Ureter (tissue), 1 donor: ENCODE measurements at regions not wholly inside any gene's neighbourhood (a gene's known extent, or its start where the extent isn't known, plus 50 kb on each side); places are given as distances from the start of the nearest gene placed in this dataset.
"Not testable (repeated sequence)": the region's sequence is repeated elsewhere in the genome, so short reads cannot be mapped to it uniquely, and the experiment has no call there.

Experiments
- DNase-seq: peaks from one replicate; pipeline ENCODE4 v3.0.0-alpha.2; 2020; ENCODE audit warnings: low spot score
- donor health status: DM: yes; HTN: yes; CAD: no.

- DNase-seq: peak; percentile 70
These were observed 136.3 kb downstream of the LY86 start for GRCh38 chr6:6724539-6725467.

DNA sequence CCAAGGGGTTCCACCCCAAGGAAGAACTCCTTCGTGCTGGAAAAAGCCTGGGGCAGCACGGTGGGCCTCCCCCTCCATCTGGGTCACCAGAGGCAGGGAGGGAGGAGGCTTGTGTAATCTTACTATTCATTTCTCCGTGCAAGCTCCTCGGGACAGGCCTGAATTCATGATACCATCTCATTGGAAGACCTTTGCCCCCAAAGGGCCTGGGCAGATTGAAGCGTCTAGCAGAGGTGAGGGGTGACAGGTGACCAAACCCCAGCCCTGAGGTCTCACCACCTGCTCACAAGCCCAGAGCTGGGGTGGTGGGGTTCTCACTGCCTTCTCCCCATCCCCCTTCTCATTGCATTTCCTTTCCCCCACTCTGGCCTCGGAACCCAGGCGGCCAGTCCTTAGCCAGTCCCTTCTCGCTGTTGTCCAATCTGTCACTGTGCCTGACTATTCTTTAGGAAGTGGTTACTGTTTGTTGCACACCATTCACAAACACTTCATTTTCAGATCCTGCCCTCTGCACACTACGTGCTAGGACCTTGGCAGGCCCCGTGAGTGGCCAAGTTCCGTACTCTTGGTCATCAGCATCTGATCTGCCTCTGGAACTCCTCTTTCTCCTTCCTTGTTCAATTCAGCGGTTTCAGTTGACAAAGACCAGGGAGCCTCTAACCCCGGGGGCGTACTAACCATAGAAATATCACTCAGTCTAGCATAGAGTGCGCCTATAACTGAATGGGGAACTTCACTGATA is 137.1 kb downstream of the LY86 start:
- no peak for DNase-seq

- DNase-seq: no peak
These were observed 139.8 kb downstream of the LY86 start for GRCh38 chr6:6728169-6728941.

DNA sequence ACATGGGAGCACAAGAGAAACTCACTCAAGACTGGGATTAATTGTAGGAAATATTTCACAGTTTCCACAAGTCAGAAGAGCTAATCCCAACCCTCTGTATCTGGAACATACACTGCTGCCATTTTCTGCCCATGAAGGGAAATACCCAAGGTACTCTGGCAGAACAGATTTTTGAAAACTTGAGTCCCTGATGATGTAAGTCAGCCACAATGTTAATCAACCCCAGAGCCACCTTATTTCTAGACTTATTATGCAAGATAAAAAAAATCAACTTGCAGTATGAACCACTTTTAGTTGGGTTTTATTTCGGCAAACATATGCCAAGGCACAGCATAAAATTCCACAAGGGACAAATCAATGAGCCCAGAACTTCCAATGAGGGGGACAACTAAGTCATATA is 141.5 kb downstream of the LY86 start:
- no peak for DNase-seq

DNA sequence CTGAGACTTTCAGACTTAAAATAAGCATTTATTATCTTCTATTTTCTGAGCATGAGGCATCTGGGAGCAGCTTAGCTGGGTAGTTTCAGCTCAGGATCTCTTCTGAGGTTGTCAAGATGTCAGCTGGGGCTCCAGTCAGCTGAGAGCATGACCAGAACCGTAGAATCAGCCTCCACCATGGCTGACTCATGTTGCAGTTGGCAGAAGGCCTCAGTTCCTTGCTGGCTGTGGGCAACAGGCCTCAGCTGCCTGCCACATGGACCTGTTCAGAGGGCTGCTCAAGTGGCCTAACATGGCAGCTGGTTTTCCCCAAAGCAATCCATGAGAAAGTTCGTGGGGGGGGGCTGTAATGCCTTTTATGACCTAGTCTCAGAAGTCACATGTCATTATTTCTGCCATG is 142.3 kb downstream of the LY86 start:
- no peak for DNase-seq

DNA sequence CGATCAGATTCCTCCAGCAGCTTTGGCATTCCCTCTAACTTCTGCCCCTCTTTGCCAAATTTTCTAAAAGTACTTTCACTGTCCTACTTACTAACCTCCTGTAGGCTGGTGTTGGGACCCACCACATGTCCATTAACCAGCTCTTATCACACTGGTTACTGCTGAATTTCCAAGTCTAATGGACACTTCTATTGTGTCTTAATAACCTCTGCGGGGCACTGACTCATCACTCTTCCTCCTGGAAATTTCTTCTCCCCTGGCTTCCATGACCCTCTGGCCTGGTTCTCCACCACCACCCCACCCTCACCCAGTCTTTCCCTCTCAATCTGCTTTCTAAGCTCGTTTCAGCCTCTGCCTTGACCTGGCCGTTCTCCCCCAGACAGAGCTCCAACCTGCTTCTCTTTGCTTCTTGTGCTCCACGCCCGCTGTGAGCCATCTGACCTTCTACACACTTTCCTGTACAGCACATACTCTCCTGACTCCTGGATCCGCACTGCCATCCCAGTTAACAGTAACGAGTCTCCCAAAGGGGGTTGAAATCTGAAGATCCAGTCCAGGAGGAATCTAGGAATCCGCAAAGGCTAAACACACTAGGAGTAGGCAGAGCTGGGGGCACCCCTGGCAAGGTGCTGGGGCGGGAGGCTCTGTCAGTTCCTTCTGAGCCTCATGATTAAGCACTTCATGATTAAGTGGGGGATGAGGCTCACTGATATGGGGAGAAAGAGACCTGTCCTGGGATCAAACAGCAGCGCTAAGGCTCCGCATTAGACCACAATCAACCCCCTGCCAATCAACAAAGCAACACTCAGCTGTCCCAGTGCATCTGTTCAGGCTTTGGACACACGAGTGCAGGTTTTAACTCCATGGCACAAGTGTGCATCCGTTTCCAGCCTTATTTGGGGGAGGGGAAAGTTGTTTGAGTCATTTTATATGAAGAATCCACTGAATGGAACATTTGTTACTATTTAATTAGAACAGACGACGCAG is 146.3 kb downstream of the LY86 start:
- no peak for DNase-seq

GRCh38 chr6:6736791-6737654 is 148.5 kb downstream of the LY86 start:
- DNase-seq: peak; percentile 79

- no peak for DNase-seq
These were observed 149.2 kb downstream of the LY86 start for GRCh38 chr6:6737671-6738070.

DNA sequence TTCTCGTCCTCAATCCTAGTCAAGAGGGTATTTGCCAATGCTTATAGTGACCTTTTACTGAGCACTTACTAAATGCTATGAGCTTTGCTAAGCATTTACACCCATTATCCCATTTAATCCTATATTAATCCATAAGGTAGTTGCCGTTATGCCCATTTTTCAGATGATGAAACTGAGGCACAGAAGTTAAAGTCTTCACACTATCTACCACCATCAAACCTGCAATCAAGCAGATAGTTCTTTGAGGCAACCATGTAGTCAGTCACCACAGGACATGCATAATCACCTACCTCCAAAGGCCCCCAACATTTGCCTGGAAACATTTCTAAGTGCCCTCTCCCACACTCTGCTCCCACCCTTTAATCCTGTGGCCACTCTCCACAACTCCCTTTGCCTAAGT is 149.6 kb downstream of the LY86 start:
- no peak for DNase-seq

DNA sequence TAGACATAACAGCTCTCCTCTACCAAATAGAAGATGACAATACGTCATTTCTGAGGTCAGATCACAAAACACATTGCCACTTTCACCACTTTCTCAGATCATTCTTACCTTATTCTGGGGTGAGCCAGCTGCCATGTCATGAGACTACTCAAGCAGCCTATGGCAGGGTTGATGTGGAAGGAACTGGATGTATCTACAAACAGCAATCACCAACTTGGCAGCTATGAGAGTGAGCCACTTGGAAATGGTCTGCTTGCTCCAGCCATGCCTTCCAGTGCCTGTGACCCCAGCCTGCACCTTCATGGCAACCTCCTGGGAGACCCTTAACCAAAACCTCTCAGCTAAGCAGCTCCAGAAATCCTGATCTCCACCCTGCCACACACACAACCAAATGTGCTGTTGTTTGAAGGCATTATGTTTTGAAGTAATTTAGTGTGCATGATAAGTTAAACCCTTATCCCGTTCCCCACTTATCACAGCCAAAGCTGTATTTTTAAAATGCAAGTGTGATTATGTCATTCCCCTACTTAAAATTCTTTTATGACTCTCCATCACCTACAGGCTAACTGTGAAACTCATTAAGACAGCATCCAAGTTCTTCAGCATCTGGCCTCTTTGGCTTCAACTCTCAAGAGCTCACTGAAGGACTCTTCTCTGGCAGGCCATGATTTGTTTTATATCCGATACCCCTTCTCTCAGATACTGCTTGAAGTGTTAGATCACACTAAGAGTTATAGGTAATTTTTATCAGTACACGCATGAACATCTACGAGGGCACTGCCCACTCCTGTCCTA is 150.6 kb downstream of the LY86 start:
- no peak for DNase-seq

DNA sequence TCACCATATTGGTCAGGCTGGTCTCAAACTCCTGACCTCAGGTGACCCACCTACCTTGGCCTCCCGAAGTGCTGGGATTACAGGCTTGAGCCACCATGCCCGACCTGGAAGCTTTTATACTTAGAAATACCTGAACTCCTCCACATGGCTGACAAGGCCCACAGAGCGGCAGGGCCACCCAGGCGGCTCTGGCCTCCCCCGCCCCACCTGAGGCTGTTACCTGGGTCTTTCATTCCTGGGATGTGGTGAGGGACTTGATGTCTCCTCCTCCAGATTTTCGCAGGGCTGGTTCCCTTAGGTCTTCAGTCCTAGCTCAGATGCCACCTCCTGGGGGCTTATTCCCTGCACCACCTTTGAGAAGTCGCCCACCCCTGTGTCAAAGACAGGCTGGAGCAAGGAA is 152.1 kb downstream of the LY86 start:
- DNase-seq: no peak

- DNase-seq: no peak
These were observed 152.7 kb downstream of the LY86 start for GRCh38 chr6:6741264-6741663.

- DNase-seq: no peak
These were observed 154.0 kb downstream of the LY86 start for GRCh38 chr6:6742535-6742934.

DNA sequence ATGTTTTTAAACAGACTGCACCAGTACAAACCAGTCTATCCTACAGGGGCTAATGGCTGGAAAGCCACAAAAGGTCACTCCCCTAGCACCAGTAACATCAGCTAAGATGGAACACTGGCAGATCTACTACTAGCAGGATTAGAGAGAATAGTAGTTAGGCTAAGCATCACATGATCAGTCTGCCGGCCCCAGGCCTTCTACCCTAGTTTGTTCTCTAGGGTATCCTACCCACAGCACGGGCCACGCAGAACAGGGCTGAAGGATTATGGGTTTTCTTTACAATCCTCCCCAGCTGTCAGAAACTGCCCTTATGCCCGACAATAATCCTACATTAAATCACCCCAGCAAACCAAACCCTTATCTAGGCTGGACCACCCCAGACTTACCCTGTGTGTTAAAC is 156.0 kb downstream of the LY86 start:
- DNase-seq: no peak

GRCh38 chr6:6745637-6746332 is 157.3 kb downstream of the LY86 start:
- not testable (repeated sequence) for DNase-seq

GRCh38 chr6:6746333-6746969 is 157.9 kb downstream of the LY86 start:
- no peak for DNase-seq

DNA sequence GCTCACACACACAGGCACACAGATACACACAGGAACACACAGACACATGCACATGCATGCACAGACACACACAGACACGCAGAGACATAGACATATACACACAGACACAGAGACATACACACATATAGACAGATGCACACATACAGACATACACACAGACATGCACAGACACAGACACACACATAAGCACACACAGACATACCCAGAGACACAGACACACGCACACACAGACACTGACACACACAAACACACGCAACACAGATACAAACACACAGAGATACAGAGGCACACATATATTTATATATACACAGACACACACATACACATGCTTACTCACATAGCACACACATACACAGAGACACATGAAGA is 158.4 kb downstream of the LY86 start:
- DNase-seq: no peak

- DNase-seq: no peak
These were observed 158.9 kb downstream of the LY86 start for GRCh38 chr6:6747371-6747770.
